OCI-LY1 (cell line): ENCODE measurements at regions not wholly inside any gene's neighbourhood (a gene's known extent, or its start where the extent isn't known, plus 50 kb on each side); places are given as distances from the start of the nearest gene placed in this dataset.

Experiments
- H2AFZ ChIP-seq: fragments of 200-600 bp; sonication (generic), shearing (Covaris generic); 2 replicates; pipeline ENCODE4 v1.6.0; 2014; ENCODE audit warnings: antibody characterized with exemption, mild to moderate bottlenecking, low read length
- H3F3A ChIP-seq: fragments of 200-600 bp; sonication (generic), shearing (Covaris generic); 2 replicates; pipeline ENCODE4 v1.6.0; 2014; ENCODE audit warnings: mild to moderate bottlenecking, antibody characterized with exemption, low read length, moderate library complexity; ENCODE audit not compliant: insufficient read depth
- H3K27ac ChIP-seq: fragments of 200-600 bp; sonication (generic); 2 replicates; pipeline ENCODE4 v1.5.1; 2014; ENCODE audit warnings: low read length, mixed run types, mild to moderate bottlenecking, low read depth; ENCODE audit not compliant: poor library complexity, severe bottlenecking
- H3K27me3 ChIP-seq: fragments of 200-600 bp; sonication (generic); 2 replicates; pipeline ENCODE4 v1.6.0; 2014; ENCODE audit warnings: antibody characterized with exemption, mild to moderate bottlenecking, low read length, moderate library complexity; ENCODE audit not compliant: insufficient read depth
- H3K36me3 ChIP-seq: fragments of 200-600 bp; sonication (generic); 2 replicates; pipeline ENCODE4 v1.6.1; 2014; ENCODE audit warnings: mild to moderate bottlenecking, antibody characterized with exemption, low read length, moderate library complexity, mixed read lengths; ENCODE audit not compliant: insufficient read depth
- H3K4me1 ChIP-seq: fragments of 200-600 bp; sonication (generic); 2 replicates; pipeline ENCODE4 v1.5.1; 2014; ENCODE audit warnings: mild to moderate bottlenecking, low read length, moderate library complexity; ENCODE audit not compliant: insufficient read depth, severe bottlenecking
- H3K4me2 ChIP-seq: fragments of 200-600 bp; sonication (generic), shearing (Covaris generic); 2 replicates; pipeline ENCODE4 v1.6.1; 2014; ENCODE audit warnings: low read length
- H3K4me3 ChIP-seq: fragments of 200-600 bp; sonication (generic); 2 replicates; pipeline ENCODE4 v1.5.1; 2014; ENCODE audit warnings: low read length, low read depth, mild to moderate bottlenecking, mixed read lengths; ENCODE audit not compliant: poor library complexity, severe bottlenecking
- H3K79me2 ChIP-seq: fragments of 200-600 bp; shearing (Covaris generic); 2 replicates; pipeline ENCODE4 v1.6.1; 2016; ENCODE audit warnings: mixed run types, low read length, mixed read lengths; ENCODE audit not compliant: insufficient read depth
- H3K9ac ChIP-seq: fragments of 200-600 bp; sonication (generic), shearing (Covaris generic); 2 replicates; pipeline ENCODE4 v1.6.1; 2014; ENCODE audit warnings: mild to moderate bottlenecking, low read length, mixed read lengths
- H3K9me2 ChIP-seq: fragments of 200-600 bp; sonication (generic), shearing (Covaris generic); 2 replicates; pipeline ENCODE4 v1.6.1; 2014; ENCODE audit warnings: low read depth, mild to moderate bottlenecking, low read length, mixed read lengths
- H3K9me3 ChIP-seq: fragments of 200-600 bp; shearing (Covaris generic); 2 replicates; pipeline ENCODE4 v1.6.1; 2014; ENCODE audit warnings: low read length, mixed read lengths
- H4K20me1 ChIP-seq: fragments of 200-600 bp; sonication (generic), shearing (Covaris generic); 2 replicates; pipeline ENCODE4 v1.6.0; 2016; ENCODE audit warnings: mild to moderate bottlenecking, low read length; ENCODE audit not compliant: insufficient read depth
- EZH2 ChIP-seq: fragments of 200-600 bp; sonication (generic), shearing (Covaris generic); IDR thresholded peaks from 2 replicates; pipeline ENCODE4 v1.8.0; 2017; ENCODE audit warnings: borderline replicate concordance, mixed run types, mild to moderate bottlenecking, antibody characterized with exemption, low read length, moderate library complexity, mixed read lengths
- TF ChIP-seq, protein P1 (sequence below): fragments of 200-600 bp; sonication (generic), shearing (Covaris generic); IDR thresholded peaks from 2 replicates; pipeline ENCODE4 v1.5.1; 2017; ENCODE audit warnings: mild to moderate bottlenecking, antibody characterized with exemption, low read length, moderate library complexity, mixed read lengths

DNA sequence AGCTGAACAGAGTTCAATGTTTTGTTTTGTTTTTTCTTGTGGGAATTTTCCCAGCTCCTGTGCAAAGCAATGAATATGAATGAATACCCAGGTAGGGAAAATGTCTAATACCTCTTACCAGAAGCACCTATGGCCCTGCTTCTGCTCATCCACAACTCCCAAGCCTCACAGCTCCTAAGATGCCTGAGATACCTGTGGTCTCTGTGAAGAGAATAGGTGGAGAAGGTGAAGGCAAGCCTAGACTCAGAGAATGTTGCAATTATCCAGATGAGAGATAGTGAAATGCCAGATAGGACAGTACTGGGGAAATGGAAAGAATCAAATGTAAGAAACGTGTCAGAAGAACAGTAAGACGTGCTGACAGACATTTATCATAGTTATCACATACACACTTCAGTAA lies 70.2 kb upstream of the NOCT start:
- H3K4me3 ChIP-seq, result no peak overlapping the region
- no peak overlapping the region for H3K27ac ChIP-seq
- no peaks in the 10 kb centered on the region for H3K4me1 ChIP-seq
- TF ChIP-seq, protein P1, sequence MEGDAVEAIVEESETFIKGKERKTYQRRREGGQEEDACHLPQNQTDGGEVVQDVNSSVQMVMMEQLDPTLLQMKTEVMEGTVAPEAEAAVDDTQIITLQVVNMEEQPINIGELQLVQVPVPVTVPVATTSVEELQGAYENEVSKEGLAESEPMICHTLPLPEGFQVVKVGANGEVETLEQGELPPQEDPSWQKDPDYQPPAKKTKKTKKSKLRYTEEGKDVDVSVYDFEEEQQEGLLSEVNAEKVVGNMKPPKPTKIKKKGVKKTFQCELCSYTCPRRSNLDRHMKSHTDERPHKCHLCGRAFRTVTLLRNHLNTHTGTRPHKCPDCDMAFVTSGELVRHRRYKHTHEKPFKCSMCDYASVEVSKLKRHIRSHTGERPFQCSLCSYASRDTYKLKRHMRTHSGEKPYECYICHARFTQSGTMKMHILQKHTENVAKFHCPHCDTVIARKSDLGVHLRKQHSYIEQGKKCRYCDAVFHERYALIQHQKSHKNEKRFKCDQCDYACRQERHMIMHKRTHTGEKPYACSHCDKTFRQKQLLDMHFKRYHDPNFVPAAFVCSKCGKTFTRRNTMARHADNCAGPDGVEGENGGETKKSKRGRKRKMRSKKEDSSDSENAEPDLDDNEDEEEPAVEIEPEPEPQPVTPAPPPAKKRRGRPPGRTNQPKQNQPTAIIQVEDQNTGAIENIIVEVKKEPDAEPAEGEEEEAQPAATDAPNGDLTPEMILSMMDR, result no peak
- no peak for TF ChIP-seq EZH2
- H2AFZ ChIP-seq, result no peak overlapping the region
- H3F3A ChIP-seq, result no peaks in the 10 kb centered on the region
- no peaks in the 10 kb centered on the region for H3K9me2 ChIP-seq
- no peak overlapping the region for H3K4me2 ChIP-seq
- no peaks in the 10 kb centered on the region for H3K36me3 ChIP-seq
- H4K20me1 ChIP-seq, result no peaks in the 10 kb centered on the region
- no peaks in the 10 kb centered on the region for H3K79me2 ChIP-seq
- no peaks in the 10 kb centered on the region; the same call in 1 of the 2 replicates for H3K27me3 ChIP-seq
- no peaks in the 10 kb centered on the region for H3K9me3 ChIP-seq
- H3K9ac ChIP-seq, result no peak overlapping the region

DNA sequence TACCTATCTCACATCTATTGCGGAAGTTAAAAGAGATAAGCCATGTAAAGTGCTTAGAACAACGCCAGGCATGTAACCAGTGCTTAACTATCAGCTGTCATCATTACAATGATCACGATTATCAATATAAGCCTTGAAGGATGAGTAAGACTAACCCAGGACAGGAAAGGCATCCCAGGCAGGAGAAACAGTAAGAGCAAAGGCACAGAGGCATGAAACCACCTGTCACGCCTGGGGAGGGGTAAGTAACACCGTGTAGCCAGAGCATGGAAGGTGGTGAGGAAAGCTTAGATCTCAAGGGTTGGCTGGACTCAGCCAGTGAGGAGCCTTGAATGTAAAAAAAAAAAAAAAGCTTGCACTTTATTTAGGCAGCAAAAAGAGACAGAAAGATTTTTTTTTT lies 71.7 kb upstream of the NOCT start:
- H3K27me3 ChIP-seq, result no peaks in the 10 kb centered on the region; the same call in 1 of the 2 replicates
- H3K4me3 ChIP-seq, result no peak overlapping the region
- no peaks in the 10 kb centered on the region for H3K36me3 ChIP-seq
- H3F3A ChIP-seq, result no peaks in the 10 kb centered on the region
- H3K4me2 ChIP-seq, result no peak overlapping the region
- H4K20me1 ChIP-seq, result no peaks in the 10 kb centered on the region
- H2AFZ ChIP-seq, result no peak overlapping the region
- H3K9me3 ChIP-seq, result no peaks in the 10 kb centered on the region
- H3K4me1 ChIP-seq, result no peaks in the 10 kb centered on the region
- no peak overlapping the region for H3K27ac ChIP-seq
- TF ChIP-seq, protein P1, result no peak
- TF ChIP-seq EZH2, result no peak
- no peaks in the 10 kb centered on the region for H3K9me2 ChIP-seq
- H3K79me2 ChIP-seq, result no peaks in the 10 kb centered on the region
- no peak overlapping the region for H3K9ac ChIP-seq

DNA sequence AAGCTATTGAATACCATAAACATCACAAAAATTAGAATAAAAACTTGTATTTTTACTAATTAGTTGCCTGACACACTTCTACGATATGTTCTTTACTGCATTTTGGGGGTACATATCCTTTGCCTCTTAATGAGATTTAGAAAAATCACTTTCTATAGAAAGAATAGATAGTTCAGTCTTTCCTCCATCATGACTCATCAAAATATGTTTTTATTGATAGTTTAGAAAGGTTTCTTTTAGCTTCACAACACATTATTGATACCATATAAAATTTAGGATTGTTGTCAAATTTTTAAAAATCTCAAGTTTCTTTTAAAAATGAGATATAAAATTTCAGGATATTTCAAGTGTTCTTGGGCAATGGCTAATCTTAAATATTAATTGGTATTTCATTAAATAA lies 74.5 kb upstream of the NOCT start:
- H3K27ac ChIP-seq, result no peak overlapping the region
- no peaks in the 10 kb centered on the region for H4K20me1 ChIP-seq
- no peaks in the 10 kb centered on the region for H3F3A ChIP-seq
- H3K9me3 ChIP-seq, result no peaks in the 10 kb centered on the region
- H3K4me1 ChIP-seq, result no peaks in the 10 kb centered on the region
- no peak overlapping the region for H3K9ac ChIP-seq
- H3K36me3 ChIP-seq, result no peaks in the 10 kb centered on the region
- no peak overlapping the region for H3K4me3 ChIP-seq
- no peak overlapping the region for H2AFZ ChIP-seq
- TF ChIP-seq, protein P1, result no peak
- TF ChIP-seq EZH2, result no peak
- H3K4me2 ChIP-seq, result no peak overlapping the region
- H3K79me2 ChIP-seq, result no peaks in the 10 kb centered on the region
- no peaks in the 10 kb centered on the region for H3K9me2 ChIP-seq
- no peaks in the 10 kb centered on the region for H3K27me3 ChIP-seq
